A204.1 (cell line): ENCODE measurements at regions not wholly inside any gene's neighbourhood (a gene's known extent, or its start where the extent isn't known, plus 50 kb on each side); places are given as distances from the start of the nearest gene placed in this dataset.
"Not testable (repeated sequence)": the region's sequence is repeated elsewhere in the genome, so short reads cannot be mapped to it uniquely, and the experiment has no call there.

Experiments used
- FAIRE-seq: peaks from 2 replicates; lab custom pipeline; 2012; peaks lifted over from hg19 to GRCh38; lab: Jason Lieb, UNC

DNA sequence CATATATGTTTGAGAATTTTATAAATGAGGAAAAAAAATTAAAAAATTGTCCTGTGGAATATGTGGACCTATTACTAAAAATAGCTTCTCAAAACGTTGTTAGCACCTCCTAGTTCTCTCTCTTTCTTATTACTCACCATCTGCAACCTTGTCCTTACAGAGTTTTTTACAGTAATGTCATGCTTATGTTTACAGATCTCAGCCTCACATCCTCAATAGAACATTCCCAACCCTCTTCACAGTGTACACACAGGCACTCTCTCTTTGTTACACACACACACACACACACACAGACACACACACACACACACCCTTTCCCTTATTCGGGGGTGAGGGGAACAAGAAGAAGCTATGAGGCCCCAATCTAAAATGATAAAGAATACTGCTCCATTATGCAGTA is 197.7 kb downstream of the SLITRK6 start:
- FAIRE-seq, result no peak

DNA sequence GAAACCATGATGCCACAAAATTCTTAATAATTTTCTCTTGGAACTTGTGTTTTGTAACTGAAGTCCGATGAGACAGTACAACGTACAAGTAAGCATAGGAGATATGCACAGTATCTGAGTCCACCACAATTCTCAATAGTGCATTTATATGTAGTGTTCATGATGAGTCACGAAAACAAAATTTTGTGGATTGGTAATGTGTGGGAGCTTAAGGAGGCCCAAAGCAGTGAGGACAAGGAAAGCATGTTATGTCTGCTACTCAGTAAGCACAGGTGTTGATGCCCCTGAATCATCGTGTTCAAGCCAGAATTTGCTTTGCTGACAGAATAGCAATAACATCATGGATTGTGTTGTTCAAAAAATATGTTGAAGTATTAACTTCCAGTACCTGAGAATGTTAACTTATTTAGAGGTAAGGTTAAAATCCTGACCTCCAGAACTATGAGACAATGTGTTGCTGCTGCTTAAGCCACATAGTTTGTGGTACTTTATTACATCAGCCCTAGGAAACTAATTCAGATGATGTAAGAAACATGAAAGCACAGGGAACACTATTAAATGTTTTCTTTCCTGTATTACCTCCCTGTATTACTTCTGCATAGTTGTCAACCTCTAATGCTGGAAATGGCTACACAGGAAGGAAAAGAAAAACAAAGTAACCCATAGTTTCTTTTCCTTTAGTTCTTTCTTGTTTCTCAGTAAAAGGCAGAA is 201.3 kb downstream of the SLITRK6 start:
- no peak for FAIRE-seq

- FAIRE-seq, result no peak
Measured at GRCh38 chr13:85592211-85592610, 207.0 kb downstream of the SLITRK6 start.

- FAIRE-seq, result no peak
Measured at GRCh38 chr13:85590231-85590931, 208.8 kb downstream of the SLITRK6 start.

GRCh38 chr13:85589021-85589420 is 210.2 kb downstream of the SLITRK6 start:
- no peak for FAIRE-seq

GRCh38 chr13:85588359-85588758 is 210.9 kb downstream of the SLITRK6 start:
- FAIRE-seq, result no peak

DNA sequence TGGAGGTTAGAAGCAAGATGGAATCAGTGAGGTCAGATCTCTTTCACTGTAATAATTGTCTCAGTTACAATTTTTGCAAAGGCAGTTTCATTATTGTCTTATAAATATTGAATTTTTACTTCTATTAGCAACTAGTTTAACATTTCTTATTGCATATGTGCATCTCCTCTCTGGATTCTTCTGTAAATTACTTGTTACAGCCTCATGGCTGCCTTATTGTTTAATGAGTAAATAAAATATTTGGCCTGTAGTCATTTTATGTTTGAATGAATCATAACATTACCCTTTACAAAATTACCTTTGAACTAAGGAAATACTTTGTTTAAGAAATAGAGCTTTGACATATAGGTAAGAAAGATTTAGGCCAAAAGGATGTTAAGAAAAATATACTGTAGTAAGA is 212.4 kb downstream of the SLITRK6 start:
- no peak for FAIRE-seq

- FAIRE-seq, result no peak
Measured at GRCh38 chr13:85586422-85586831, 212.8 kb downstream of the SLITRK6 start.

GRCh38 chr13:85582890-85583289 is 216.3 kb downstream of the SLITRK6 start:
- no peak for FAIRE-seq

DNA sequence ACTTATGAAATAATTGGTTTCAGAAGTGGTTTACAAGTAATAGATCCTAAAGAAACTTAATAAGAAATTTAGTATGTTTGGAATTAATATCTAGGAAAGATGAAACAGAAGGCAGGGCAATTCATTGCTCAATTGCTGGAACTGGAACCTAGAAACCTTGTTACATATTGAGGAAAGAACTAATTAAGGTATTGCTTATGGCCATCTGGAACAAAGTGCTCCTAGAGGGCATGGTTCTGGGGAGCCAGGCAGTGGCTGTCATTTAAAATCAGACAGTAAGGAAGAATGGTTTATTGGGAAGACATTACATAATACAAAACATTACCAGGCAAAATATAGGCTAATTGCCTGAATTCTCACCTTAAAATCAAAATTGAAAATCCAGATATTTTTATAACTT is 224.1 kb downstream of the SLITRK6 start:
- FAIRE-seq, result no peak

- FAIRE-seq, result no peak
Measured at GRCh38 chr13:85567909-85568308, 231.3 kb downstream of the SLITRK6 start.

DNA sequence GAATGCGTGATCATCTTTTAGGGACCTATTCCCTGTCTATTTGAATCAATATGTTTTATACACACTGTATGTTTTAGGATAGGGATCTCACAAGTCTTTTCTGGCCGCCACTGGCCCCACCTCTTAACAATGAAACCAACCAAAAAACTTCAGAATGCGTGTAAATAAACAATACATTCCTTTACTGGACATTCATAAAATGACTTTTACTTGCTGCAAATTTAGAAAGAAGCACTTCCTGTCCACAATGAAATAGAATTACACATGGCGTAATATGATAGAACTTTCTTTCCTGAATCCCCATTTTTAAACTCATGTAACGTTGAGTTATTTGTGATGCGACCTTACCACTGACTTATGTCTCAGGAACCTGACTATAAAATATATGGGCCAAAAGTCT is 233.6 kb downstream of the SLITRK6 start:
- no peak for FAIRE-seq

DNA sequence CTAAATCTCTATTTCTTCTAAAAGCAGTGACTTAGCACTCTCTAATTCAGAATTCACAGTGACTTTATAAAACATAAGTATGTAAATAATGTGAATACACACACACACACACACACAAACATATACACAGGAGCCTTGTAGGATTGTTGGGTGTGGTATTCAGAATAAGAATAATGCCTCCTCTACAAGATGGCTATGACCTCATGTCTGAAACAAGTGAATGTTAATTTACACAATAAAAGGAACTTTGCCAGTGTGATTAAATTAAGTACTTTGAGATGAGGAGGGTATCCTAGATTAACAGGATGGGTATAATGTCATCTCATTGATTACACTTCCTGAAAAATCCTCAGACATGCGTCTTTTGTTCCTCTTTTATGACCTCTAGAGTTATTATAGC is 234.6 kb downstream of the SLITRK6 start:
- no peak for FAIRE-seq

GRCh38 chr13:85562282-85562681 is 236.9 kb downstream of the SLITRK6 start:
- no peak for FAIRE-seq

DNA sequence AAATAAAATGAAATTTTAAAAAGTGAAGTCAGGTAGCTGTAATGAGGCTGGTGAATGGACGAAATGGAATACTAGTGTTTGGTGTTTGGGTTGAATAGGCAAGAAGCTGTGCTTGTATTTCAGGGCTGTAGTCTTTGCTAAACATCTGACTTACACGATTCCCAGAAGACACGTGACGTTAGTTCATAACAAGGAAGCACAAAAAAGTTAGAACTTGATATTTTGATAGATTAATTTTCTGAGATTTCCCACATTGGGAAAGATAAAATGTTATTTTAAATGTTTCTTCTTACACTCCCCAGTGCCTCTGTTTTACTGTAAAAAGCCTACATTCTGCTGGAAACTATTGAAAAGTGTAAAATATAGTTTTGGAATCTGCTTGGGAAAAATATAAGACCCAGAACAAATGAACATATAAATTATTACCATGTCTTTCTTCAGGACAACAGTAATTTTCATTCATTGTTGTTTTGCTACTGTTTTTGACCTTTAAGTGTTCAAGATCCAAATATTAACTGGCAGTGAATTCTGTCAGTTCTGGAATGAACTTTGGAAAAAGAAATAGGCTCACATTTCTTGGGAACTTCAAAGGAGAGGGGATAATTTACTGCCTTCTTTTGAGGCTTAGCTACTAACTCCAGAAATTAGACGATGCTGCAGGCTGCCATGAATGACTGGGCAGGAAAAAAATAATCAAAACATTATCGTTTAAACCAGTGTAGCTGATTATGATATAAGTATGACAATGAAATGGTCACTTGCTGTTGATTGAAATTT is 241.3 kb downstream of the SLITRK6 start:
- FAIRE-seq, result no peak

DNA sequence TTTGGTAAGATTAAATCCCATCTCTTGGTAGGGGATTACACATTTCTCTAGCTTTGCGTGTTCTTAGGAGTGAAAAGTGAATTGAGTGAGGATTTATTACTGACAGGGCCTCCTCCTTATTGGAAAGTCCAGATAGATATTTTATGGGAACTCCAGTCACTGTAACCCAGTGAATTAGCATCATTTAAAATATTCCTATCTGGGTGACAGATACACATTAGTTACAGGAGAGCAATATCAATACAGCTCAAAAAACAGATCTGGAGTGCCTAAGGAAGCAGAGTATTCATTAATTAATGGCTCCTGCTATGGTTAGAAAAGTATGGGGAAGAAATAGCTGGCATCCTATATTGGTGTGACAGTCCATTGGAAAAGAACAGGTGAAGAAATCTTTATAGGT is 248.2 kb downstream of the SLITRK6 start:
- no peak for FAIRE-seq

DNA sequence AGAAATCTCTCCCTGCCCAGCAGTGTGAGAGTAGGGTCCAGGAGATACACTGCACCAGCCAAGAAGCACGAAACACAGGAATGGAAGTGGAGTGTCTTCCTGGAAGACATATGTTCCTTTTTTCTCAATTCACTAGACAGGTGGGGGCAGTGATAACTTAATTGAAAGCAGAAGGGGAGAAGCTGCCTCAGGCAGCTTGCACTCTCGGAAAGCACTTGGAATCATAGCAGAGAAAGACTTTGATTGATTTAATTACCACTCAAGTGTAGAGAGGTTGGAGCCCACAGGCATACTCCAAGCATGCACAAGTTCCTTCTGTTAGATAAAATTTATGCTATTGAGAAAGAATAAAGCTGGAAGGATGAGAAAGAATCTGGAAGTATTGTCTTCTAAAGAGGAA is 249.4 kb downstream of the SLITRK6 start:
- FAIRE-seq, result no peak

DNA sequence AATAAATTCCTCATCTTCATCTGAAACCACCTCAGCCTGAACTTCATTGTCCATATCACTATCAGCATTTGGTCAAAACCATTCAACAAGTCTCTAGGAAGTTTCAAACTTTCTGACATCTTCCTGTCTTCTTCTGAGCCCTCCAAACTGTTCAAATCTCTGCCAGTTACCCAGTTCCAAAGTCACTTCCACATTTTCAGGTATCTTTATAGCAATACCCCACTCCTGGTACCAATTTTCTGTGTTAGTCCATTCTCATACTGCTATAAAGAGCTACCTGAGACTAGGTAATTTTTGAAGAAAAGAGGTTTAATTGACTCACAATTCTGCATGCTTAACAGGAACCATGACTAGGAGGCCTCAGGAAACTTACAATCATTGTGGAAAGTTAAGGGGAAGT is 250.4 kb downstream of the SLITRK6 start:
- FAIRE-seq, result not testable (repeated sequence)

DNA sequence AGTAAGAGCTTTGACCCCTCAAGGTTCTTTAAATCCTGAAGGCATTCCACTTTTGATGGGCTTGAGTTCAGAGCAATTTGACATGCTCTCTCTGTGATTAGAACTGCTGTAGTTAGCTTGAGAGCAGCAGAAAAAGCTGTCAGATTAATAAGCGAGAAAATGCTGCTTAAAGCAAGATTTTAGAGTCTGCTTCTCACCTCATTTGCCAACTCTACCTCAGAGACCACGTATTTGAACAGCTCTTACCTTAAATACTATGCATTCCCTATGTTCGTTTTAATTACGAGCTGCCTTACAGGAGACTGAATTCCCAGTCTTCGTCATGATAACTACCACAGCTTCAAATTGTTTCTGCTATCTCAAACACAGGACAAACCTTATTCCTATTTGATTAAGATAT is 253.4 kb downstream of the SLITRK6 start:
- no peak for FAIRE-seq

- no peak for FAIRE-seq
Measured at GRCh38 chr13:85544756-85545155, 254.5 kb downstream of the SLITRK6 start.

- FAIRE-seq, result no peak
Measured at GRCh38 chr13:85543144-85543543, 256.1 kb downstream of the SLITRK6 start.

DNA sequence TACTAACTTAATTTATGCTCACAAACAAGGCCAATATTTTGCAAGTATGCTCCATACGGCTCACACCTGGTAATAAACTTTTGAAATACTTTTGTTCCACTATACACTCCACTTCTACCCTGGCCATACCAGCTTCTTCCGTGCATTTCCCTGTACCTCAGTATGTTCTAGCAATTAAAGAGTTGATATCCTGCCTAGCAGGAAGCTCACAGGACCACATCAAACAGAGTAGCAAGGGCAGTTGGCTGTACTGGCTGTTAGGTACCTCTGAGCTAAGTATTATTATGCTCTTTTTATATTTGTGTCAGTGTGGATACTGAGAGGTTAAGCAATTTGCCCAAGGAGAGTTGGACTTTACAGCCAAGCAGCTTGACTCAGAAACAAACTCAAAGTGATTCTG is 257.7 kb downstream of the SLITRK6 start:
- no peak for FAIRE-seq

DNA sequence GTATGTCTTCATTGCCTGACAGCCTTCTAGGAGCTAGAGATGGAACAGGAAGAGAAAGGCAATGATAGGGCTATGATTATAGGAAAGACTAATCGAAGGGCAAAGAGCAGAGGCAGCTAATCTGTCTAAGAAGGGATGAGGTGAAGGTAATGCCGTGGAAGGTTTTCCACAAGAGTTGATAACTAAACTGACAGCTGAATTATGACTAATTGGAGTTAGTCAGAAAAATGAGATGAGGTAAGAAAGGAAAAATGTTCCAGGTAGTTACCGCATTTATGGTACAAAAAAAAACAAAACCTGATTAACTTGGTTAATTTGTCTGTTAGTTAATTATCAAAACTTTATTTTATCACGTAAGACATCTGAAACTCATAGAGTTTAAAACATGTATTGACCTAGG is 260.3 kb downstream of the SLITRK6 start:
- FAIRE-seq, result no peak
